ENCODE measurements at regions not wholly inside any gene's neighbourhood (a gene's known extent, or its start where the extent isn't known, plus 50 kb on each side); places are given as distances from the start of the nearest gene placed in this dataset.

GRCh38 chr10:89853781-89854191 is 152.4 kb downstream of the KIF20B start:
- intact Hi-C loops (cut with DNase I): no loop called here
- no peaks in the 10 kb centered on the region for H3K36me3 ChIP-seq
- no peak overlapping the region for H3K27ac ChIP-seq
- DNase-seq (ENCODE audit: extremely low spot score in 2 of 2): no peak
- no peak for TF ChIP-seq POLR2AphosphoS5 (IDR thresholded peaks at IDR 0.05; ENCODE audit: insufficient read depth in 1 of 2, low read depth in 1 of 2)
- TF ChIP-seq POLR2A (IDR thresholded peaks at IDR 0.05): no peak
- TF ChIP-seq, protein P1, sequence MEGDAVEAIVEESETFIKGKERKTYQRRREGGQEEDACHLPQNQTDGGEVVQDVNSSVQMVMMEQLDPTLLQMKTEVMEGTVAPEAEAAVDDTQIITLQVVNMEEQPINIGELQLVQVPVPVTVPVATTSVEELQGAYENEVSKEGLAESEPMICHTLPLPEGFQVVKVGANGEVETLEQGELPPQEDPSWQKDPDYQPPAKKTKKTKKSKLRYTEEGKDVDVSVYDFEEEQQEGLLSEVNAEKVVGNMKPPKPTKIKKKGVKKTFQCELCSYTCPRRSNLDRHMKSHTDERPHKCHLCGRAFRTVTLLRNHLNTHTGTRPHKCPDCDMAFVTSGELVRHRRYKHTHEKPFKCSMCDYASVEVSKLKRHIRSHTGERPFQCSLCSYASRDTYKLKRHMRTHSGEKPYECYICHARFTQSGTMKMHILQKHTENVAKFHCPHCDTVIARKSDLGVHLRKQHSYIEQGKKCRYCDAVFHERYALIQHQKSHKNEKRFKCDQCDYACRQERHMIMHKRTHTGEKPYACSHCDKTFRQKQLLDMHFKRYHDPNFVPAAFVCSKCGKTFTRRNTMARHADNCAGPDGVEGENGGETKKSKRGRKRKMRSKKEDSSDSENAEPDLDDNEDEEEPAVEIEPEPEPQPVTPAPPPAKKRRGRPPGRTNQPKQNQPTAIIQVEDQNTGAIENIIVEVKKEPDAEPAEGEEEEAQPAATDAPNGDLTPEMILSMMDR (IDR thresholded peaks at IDR 0.05): no peak
- no peak overlapping the region for H3K4me3 ChIP-seq
- H3K9me3 ChIP-seq: no peaks in the 10 kb centered on the region
- H3K4me1 ChIP-seq: no peaks in the 10 kb centered on the region
- H3K27me3 ChIP-seq: no peaks in the 10 kb centered on the region

GRCh38 chr10:89857431-89858042 is 156.1 kb downstream of the KIF20B start:
- H3K36me3 ChIP-seq: no peaks in the 10 kb centered on the region
- H3K4me3 ChIP-seq: no peak overlapping the region
- TF ChIP-seq POLR2A (IDR thresholded peaks at IDR 0.05) (no peak), POLR2AphosphoS5 (IDR thresholded peaks at IDR 0.05; ENCODE audit: insufficient read depth in 1 of 2, low read depth in 1 of 2) (no peak)
- TF ChIP-seq, protein P1 (IDR thresholded peaks at IDR 0.05): no peak
- H3K4me1 ChIP-seq: peaks cover 6% of the 10 kb centered on the region
- intact Hi-C loops (cut with DNase I): no loop called here
- H3K27me3 ChIP-seq: no peaks in the 10 kb centered on the region
- no peak for DNase-seq (ENCODE audit: extremely low spot score in 2 of 2)
- no peak overlapping the region for H3K27ac ChIP-seq
- H3K9me3 ChIP-seq: no peaks in the 10 kb centered on the region

DNA sequence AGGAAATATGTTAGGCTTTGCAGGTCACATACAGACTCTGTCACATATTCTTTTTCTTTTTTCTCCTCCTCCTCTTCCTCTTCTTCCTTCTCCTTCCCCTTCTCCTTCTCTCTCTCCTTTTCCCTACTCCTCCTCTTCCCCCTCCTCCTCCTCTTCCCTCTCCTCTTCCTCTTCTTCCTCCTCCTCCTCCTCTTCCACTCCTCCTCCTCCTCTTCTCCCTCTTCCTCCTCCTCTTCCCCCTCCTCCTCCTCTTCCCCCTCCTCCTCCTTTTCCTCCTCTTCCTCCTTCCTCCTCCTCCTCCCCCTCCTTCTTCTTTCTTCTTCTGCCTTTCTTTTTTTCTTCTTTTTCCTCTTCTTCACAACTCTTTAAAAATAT is 159.8 kb downstream of the KIF20B start:
- Histone ChIP-seq H3K36me3 (no peaks in the 10 kb centered on the region), H3K9me3 (no peaks in the 10 kb centered on the region), H3K27ac (no peak overlapping the region), H3K4me3 (no peak overlapping the region), H3K27me3 (no peaks in the 10 kb centered on the region), H3K4me1 (peaks cover 6% of the 10 kb centered on the region)
- no peak for TF ChIP-seq POLR2A (IDR thresholded peaks at IDR 0.05)
- TF ChIP-seq, protein P1 (IDR thresholded peaks at IDR 0.05): no peak
- no peak for TF ChIP-seq POLR2AphosphoS5 (IDR thresholded peaks at IDR 0.05; ENCODE audit: insufficient read depth in 1 of 2, low read depth in 1 of 2)
- intact Hi-C loops (cut with DNase I): no loop called here
- DNase-seq (ENCODE audit: extremely low spot score in 2 of 2): no peak

DNA sequence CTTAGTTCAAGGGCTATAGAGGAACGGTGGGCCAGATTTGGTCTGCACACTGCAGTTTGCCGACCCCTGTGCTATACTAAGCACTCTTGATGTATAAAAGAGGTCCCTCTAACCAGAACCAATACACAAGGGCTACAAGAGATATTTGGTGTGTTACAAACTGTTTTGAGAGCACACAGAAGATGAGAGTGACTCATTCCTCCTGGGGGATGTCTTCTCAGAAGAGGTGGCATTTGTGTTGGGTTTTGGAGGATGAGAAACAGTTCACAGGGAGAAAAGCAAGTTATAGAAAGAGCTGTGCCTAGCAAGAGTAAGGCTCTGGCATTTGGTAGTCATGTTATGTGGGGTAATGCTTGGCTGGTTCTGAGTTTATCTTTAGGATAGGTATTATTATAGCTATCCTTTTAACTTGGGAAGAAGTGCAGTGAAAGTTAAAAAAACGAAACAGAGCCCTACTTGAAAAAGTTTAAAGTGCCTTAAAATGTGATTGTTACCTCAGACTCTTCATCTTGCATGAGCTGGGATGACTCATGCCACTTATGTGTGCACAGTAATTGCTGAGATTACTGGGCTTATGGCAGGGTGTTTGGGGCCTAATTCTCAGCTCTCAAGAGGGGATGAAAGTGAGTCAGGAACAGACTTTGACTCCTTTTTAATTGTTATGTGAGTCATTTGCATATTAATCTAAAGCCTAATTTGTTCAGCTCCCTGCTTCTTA is 160.4 kb downstream of the KIF20B start:
- no peak overlapping the region for H3K27ac ChIP-seq
- no peak overlapping the region for H3K4me3 ChIP-seq
- no peak for DNase-seq (ENCODE audit: extremely low spot score in 2 of 2)
- no peaks in the 10 kb centered on the region for H3K27me3 ChIP-seq
- no peak for TF ChIP-seq POLR2AphosphoS5 (IDR thresholded peaks at IDR 0.05; ENCODE audit: insufficient read depth in 1 of 2, low read depth in 1 of 2)
- TF ChIP-seq POLR2A (IDR thresholded peaks at IDR 0.05): no peak
- TF ChIP-seq, protein P1 (IDR thresholded peaks at IDR 0.05): no peak
- H3K9me3 ChIP-seq: no peaks in the 10 kb centered on the region
- no peaks in the 10 kb centered on the region for H3K36me3 ChIP-seq
- intact Hi-C loops (cut with DNase I): no loop called here
- peaks cover 6% of the 10 kb centered on the region for H3K4me1 ChIP-seq

GRCh38 chr10:89867964-89868363 is 166.6 kb downstream of the KIF20B start:
- no peaks in the 10 kb centered on the region for H3K9me3 ChIP-seq
- DNase-seq (ENCODE audit: extremely low spot score in 2 of 2): no peak
- H3K36me3 ChIP-seq: no peaks in the 10 kb centered on the region
- H3K27ac ChIP-seq: no peak overlapping the region
- TF ChIP-seq, protein P1 (IDR thresholded peaks at IDR 0.05): no peak
- TF ChIP-seq POLR2AphosphoS5 (IDR thresholded peaks at IDR 0.05; ENCODE audit: insufficient read depth in 1 of 2, low read depth in 1 of 2) (no peak), POLR2A (IDR thresholded peaks at IDR 0.05) (no peak)
- no peak overlapping the region for H3K4me3 ChIP-seq
- no peaks in the 10 kb centered on the region for H3K27me3 ChIP-seq
- intact Hi-C loops (cut with DNase I): no loop called here
- no peaks in the 10 kb centered on the region for H3K4me1 ChIP-seq

Measured in vagina (tissue), 2 donors.